HG02852 (cell line): ENCODE measurements at regions not wholly inside any gene's neighbourhood (a gene's known extent, or its start where the extent isn't known, plus 50 kb on each side); places are given as distances from the start of the nearest gene placed in this dataset.
"Not testable (repeated sequence)": the region's sequence is repeated elsewhere in the genome, so short reads cannot be mapped to it uniquely, and the experiment has no call there.

Experiments
- ATAC-seq: cut with Tn5 transposase; IDR thresholded peaks from one replicate; pipeline ENCODE4 v1.9.1; 2021; ENCODE audit warnings: mild to moderate bottlenecking, moderate library complexity; ENCODE audit not compliant: unreplicated experiment

DNA sequence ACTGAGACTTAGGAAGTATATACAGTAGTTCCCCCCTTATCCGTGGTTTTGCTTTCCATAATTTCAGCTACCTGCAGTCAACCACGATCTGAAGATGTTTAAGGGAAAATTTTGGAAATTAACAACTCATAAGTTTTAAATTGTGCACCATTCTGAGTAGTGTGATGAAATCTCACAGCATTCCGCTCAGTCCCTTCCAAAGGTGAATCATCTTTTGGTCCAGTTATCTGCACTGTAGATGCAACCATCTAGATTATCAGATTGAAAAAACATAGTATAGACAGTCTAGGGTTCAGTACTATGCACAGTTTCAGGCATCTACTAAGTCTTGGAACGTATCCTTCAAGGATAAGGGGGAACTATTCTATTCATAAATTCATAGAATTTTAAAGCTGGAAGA, 109.0 kb downstream of the ANXA3 start:
- no peak for ATAC-seq

DNA sequence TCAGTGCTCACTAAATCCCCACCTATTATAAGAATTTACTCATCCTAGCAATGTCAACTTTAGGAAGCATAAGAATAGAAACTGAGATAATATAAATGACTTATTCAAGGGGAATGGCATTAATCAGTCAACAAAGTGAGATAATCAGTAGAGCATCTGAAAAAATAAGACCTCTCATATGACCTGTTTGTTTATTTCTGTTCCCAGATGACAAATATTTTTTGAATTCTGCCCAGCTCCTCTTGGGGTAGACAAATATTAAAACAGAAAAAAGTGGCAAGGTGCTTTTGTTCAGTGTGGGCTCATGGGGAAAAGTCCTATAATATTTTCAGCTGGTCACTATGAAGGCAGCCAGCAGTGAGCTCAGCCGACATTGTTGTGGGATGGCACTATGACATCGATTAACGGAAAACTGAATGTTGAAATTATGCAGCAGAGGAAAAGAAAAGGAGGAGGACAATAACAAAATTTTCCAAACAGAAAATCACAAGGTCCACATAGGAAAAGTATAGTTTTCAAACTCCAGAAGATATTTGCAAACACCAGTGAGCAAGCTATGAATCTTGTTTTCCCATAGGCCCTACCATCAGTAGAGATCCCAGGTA, 109.6 kb downstream of the ANXA3 start:
- no peak for ATAC-seq

DNA sequence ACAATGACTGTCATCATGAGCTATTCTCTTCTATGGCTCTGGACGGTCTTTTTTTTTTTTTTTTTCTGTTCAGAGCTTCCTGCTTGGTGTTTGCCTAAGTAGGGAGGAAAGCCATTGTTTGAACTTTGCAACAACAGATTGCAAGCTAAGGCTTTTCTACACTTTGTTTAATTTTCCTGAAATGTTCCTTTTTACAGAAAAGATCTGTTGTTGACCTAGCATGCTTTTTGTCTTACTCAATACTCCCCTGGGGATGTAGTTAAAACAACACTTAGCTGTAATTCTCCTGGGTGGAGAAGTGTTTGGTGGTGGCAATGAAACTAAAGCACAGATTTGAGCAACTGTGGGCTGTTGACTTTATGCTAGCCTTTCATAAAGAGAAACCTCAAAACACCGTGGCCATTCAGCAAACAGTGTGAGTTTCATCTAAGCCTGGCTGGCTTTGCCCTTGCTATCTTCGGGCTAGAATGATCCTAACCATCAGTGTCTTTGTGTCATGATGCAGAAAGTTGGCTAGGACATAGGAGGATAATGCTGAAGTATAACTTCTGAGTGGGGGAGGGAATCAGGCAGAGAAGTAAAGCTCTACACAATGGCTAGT, 110.5 kb downstream of the ANXA3 start:
- peak; percentile 72 for ATAC-seq

DNA sequence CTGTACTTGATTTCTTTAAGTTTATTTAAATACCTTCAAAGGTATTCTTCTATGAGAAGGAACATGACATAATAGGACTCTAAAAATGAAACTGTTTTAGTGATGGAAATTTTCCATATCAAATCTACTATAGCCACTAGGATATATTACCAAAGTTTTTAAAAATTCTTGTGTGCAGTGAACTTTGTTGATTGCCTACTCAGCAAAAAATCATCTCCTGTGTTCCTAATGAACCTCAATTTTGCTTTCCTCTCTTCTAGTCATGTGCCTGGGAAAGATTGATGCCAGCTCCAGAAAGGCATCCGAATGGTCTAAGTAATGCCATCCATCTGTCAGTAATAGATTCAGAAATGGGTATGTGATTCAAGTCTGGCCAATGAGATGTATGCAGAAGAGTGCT, 111.1 kb downstream of the ANXA3 start:
- ATAC-seq: no peak

DNA sequence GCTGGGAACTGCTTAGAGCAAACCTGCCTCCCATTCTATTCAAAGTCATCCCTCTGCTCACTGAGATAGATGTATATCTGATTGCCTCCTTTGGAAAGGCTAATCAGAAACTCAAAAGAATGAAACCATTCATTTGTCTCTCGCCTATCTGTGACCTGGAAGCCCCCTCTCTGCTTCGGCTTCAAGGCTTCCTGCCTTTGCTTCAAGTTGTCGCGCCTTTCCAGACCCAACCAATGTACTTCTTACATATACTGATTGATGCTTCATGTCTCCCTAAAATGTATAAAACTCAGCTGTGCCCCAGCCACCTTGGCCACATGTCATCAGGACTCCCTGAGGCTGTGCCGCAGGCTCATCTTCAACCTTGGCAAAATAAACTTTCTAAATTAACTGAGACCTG, 111.9 kb upstream of the BMP2K start:
- ATAC-seq: not testable (repeated sequence)

DNA sequence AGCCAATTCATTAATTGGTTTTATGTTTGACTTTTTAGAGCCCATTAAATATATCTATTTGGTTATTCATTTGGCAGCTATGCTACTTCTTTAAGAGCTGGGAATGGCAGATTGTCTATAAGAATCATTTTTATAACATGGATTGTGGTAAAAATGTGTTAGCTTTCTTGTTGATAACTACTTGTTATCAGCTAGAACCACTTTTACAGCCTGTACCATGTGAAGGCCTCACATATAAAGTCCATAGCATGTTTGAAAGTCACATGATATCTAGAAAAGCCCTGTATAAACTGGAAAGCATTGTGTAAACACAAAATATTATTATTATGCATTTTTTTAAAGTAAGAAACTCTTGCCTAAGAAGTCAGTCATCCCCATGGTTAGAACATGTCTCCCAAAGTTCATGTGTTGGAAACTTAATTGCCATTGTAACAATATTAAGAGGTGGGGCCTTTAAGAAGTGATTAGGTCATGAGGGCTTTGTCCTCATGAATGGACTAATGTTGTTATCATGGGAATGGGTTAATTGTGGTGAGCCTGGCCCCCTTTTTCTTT, 110.9 kb upstream of the BMP2K start:
- no peak for ATAC-seq

DNA sequence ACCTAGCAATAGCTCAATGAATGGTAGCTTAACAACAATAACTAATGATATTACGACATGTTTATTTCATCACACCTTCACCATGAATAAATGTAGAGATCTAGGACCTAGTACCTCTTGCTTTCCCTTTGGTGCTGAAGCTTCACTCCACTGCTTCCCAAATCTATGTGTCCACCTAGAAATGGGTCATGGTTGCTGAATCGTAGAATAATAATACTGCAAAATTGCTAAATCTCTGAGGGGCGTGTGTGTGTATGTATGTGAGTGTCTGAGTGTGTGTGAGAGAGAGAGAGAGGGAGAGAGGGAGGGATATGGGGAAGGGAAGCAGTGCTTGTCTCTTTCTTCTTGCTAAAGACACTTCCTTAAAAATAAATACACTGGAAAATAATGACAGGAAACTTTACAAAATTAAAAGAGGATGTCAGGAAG, 109.3 kb upstream of the BMP2K start:
- no peak for ATAC-seq

DNA sequence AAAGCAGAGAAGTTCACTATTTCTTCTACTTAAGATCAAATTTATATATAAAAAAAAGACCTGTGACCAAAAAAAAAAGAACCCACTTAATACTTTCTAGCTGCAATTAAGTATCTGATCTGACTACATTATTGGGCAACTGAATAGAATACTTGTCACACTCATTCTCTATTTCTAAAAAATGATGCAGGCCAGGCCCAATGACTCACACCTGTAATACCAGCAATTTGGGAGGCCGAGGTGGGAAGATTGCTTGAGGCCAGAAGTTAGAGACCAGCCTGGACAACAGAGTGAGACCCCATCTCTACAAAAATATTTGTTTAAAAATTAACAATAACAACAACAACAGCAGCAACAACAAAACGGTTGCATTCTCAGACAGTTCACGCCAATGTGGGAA, 108.8 kb upstream of the BMP2K start:
- peak; percentile 17 for ATAC-seq

DNA sequence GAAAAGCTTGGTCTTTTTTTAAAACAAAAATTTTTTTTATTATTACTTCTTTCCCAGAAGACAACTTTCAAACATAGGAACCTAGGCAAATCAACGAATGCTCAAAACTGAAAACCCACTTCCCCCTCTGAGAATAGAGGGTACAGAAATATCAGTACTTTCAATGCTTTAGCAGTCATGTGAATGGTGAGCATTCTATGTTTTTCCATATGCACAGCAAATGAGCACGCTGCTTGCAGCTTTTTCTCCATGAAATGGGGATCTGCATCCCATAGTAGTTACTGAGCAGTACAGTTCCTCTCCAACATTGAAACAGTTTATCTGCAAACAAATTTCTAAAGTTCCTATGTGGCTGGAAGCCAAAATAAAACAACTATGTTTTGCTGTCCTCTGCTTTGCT, 108.4 kb upstream of the BMP2K start:
- peak; percentile 96 for ATAC-seq

DNA sequence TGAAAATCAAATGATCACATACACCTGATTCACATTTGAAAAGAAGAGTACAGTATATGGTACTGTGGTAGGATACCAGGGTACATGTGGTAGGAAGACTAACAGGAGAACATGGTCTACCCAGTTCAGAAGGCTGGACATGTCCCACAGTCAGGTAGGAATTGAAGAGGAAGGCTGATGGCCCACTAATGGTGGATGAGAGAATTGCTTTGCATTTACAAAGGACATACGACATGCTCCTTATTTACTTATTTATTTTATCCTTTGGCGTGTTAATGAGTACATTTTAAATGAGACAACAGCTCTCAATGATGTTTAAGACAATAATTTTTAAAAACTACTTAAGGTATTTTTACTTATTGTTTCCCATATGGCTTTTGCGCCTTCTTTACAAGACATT, 106.7 kb upstream of the BMP2K start:
- no peak for ATAC-seq

DNA sequence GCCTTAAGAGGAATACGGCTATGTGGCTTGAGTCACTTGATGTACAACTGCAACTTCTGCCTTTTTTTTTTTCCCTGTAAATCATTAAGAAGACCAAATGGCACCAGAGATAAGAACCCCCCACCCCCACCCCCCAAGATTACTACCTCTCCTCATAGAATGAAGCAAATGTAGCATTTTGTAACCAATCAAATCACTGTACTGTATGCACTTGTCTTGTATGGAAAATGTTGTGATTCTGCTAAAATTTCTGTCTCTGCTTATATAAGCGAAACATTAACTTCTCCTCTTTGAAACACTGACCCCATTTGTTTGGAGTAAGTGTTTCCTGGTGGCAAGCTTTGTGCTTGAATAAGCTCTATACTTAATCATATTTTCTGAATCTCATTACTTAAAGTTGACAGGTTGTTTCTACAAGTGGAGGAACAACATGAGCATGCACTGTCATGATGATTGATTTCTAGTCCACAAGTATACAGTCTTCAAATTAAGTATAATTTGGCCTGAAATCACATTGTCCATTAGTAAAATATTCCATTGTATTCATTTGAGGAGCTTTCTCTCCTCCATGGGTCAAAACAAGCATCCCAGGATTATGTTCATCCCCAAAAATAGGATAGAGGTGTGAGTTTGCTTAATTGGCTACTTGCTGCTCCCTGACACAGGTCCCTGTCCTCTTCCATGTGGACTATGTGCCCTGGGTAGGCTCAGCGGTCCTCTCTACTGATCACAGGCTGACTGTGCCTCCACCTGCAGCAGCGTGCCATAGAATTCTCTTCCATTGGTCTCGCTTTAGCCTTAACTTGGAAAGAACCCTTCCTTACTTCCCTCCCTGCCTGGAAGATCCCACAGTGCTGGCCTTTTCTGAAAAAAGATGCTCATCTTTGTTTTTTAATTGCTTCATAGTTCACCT, 104.0 kb upstream of the BMP2K start:
- ATAC-seq: no peak

DNA sequence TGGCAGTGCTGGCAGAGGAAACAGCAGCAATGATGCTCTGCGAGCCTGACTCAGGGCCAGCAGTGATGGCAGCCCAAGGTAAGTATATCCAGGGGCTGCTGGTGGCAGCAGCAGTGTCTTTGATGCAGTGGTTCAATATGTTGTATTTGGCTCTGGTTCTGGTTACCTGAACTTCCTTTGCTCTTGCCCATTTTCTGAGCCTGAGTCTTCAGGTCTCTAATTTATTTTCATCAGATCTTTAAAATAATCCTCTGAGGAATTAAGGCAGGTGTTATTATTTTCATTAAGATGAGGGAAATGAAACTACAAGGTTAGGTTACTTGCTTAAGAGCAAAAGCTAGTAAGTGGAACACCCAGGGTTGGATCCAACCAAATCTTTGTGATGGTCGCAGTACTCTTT, 102.8 kb upstream of the BMP2K start:
- no peak for ATAC-seq

DNA sequence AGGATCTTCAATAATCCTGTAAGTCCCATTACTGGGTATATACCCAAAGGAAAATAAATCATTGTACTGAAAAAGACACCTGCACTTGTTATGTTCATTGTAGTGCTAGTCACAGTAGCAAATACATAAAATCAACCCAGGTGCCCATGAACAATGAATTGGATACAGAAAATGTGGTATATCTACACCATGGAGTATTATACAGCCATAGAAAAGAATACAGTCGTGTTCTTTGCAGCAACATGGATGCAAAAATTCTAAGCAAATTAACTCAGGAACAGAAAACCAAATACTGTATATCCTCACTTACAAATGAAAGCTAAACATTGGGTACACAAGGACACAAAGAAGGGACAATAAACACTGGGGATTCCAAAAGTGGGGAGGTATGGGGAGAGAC, 100.8 kb upstream of the BMP2K start:
- ATAC-seq: no peak

DNA sequence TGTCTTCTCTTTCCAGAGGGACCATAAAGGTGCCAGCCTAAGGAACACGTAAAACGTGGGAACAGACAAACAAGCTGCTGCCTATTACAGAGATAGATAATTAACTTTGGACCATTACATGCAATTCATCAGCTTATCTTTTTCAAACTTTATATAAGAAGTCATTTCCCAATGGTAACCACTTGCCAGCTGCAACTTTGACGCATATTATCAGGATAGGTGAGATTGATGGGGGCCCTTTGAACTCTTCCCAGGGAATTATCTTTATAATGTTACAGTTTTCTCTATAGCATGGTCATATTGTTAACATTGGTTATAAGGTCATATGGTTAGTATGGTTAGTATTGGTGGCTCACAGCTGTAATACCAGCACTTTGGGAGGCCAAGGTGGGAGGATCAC, 94.1 kb upstream of the BMP2K start:
- ATAC-seq: no peak

DNA sequence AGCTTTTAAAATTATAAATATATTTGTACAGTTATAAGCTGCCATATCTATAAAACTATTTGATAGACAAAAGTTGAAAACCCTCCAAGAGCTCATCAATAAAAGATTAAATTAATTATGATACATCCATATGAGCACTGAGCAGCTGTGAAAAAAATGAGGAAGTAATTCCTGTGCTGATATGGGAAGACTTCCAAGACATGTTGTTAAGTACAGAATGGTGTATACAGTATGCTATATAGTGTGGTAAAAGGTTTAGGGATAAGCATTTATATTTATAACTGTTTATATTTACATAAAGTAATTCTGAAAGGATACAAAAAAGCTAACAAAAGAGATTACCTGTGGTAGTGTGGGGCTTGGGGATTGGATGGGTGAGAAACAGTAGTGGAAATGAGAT, 92.8 kb upstream of the BMP2K start:
- ATAC-seq: no peak

DNA sequence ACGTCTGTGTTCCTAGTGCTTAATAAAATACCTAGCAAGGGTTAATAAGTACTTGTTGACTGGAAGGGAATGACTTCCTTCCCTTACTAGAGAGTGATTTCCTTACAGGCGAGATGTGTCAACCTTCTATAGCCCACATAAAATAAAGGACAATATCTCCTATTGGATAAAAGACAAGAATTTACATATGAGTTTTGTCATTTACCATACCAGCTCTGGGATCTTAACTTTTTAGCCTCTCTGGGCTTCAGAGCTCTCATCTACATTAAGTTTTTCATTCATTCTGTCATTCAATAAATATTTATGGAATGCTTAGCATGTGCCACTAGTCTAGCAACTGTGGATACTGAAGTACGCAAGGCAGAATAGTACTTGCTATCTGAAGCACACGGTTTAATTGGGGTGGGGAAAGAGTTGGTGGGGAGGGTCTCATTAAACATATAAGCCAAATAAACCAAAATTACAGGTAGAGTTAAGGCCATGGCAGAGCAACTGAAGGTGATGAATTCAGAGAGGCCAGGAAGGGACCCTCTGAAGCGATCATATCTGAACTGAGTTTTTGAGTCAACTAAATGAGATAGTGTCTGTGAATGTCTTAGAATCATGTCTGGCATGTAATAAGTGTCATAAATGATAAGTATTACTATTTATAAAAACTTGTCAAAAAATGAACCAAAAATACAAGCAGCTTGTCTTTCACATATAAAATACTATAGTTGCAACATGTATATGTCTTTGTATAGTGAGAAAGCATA, 91.6 kb upstream of the BMP2K start:
- ATAC-seq: no peak

DNA sequence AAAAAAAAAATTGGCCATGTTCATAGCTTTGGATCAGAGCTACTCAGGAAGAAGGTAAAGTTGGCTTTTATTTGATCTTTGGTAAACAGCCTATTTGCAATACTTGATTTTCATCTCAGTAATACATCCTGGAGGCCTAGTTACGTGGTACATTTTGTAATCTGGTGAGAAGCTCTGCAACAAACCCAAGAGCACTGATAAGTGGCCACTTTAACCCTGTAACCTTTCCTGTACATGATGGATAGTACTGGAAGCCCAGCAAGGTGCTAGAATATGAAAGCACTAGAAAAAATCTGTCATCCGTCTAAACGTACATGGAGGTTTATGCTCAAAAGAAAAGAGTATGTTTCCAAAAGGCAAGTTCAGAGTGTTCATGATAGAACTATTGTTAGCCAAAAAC, 88.3 kb upstream of the BMP2K start:
- no peak for ATAC-seq

DNA sequence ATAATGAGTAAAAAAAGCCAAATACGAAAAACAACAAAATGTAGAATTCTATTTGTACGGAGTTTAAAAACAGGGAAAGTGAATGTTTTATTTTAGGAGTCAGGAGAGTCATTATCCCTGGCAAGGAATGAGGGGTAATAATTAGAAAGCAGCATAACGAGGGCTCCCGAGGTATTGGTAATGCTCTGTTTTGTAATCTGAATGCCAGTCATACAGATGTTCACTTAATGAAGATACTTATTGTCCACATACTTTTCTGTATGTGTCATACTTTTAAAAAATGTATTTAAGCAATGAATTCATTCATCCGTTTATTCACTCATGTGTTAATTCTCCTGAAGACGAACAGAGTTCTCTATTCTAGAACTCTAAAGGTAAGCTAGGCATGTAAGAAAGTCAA, 87.8 kb upstream of the BMP2K start:
- ATAC-seq: no peak

DNA sequence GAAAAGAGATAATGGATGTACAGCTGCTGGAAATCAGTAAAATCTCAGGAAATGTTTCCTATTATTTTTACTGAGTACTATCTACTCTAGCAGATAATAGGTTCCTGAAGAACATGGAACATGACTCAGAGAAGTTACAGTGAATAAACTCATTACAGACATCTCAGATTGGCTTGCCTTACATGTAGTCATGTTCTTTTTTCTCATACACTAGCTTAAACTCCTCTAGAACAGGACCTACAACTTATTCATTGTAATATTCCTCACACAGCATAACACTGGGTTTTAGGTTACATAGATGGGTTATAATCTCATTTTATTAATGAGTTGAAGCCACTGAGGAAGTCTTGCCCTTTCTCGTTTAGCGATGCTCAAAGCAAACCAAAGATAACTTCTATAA, 86.9 kb upstream of the BMP2K start:
- no peak for ATAC-seq

DNA sequence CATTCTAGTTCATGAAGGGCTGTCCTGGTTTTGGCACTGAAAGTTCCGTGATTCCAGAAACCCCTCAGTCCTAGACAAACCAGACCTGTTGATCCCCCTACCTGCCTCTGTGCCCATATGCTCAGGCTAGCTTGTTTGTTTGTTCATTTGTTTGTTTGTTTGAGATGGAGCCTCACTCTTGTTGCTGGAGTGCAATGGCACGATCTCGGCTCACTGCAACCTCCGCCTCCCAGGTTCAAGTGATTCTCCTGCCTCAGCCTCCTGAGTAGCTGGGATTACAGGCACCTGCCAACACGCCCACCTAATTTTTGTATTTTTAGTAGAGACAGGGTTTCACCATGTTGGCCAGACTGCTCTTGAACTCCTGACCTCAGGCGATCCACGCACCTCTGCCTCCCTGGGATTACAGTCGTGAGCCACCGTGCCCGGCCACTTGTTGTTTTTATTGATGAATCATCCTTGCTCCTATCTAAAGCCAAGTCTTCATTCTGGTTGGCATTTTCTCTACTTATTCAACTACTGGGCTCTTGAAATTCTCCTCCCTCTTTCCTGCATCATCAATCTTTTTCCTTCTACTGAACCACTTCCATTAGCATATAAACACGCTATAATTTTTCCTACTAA, 86.3 kb upstream of the BMP2K start:
- no peak for ATAC-seq

DNA sequence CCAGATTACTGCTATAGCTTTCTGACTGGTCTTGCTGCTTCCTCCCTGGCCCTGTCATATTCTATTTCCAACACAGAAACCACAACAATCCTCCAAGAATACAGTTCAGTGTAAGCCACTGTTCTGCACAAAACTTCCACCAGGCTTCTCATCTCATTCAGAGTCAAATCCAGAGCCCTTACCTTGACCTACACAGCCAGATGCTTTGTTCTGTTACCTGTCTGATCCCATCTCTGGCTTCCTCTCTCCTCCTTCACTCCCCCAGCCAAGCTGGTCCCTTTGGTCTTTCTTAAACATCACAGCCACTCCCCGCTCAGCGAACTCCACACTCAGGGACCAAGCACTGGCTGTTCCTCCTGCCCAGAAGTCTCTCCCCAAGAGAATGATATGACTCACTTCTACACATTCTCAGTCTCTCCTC, 84.8 kb upstream of the BMP2K start:
- ATAC-seq: peak; percentile 53
